ENCODE measurements at regions not wholly inside any gene's neighbourhood (a gene's known extent, or its start where the extent isn't known, plus 50 kb on each side); places are given as distances from the start of the nearest gene placed in this dataset.
"Not testable (repeated sequence)": the region's sequence is repeated elsewhere in the genome, so short reads cannot be mapped to it uniquely, and the experiment has no call there.

- DNase-seq (ENCODE audit: low spot score) = no peak
Observed at GRCh38 chr2:45114221-45114955, 105.1 kb upstream of the SIX2 start.

GRCh38 chr2:45112750-45113149 lies 103.5 kb upstream of the SIX2 start:
- no peak for DNase-seq (ENCODE audit: low spot score)

GRCh38 chr2:45105050-45105582 lies 95.9 kb upstream of the SIX2 start:
- DNase-seq (ENCODE audit: low spot score) = no peak

GRCh38 chr2:45104429-45104828 lies 95.2 kb upstream of the SIX2 start:
- no peak for DNase-seq (ENCODE audit: low spot score)

GRCh38 chr2:45103351-45104345 lies 94.4 kb upstream of the SIX2 start:
- DNase-seq (ENCODE audit: low spot score) = no peak

GRCh38 chr2:45102579-45103117 lies 93.4 kb upstream of the SIX2 start:
- no peak for DNase-seq (ENCODE audit: low spot score)

- DNase-seq (ENCODE audit: low spot score) = no peak
Observed at GRCh38 chr2:45102141-45102540, 92.9 kb upstream of the SIX2 start.

- no peak for DNase-seq (ENCODE audit: low spot score)
Observed at GRCh38 chr2:45096996-45097395, 87.7 kb upstream of the SIX2 start.

- DNase-seq (ENCODE audit: low spot score) = not testable (repeated sequence)
Observed at GRCh38 chr2:45096038-45096437, 86.8 kb upstream of the SIX2 start.

- DNase-seq (ENCODE audit: low spot score) = no peak
Observed at GRCh38 chr2:45093663-45094062, 84.4 kb upstream of the SIX2 start.

GRCh38 chr2:45093181-45093580 lies 83.9 kb upstream of the SIX2 start:
- no peak for DNase-seq (ENCODE audit: low spot score)

GRCh38 chr2:45089554-45090261 lies 80.5 kb upstream of the SIX2 start:
- no peak for DNase-seq (ENCODE audit: low spot score)

- DNase-seq (ENCODE audit: low spot score) = no peak
Observed at GRCh38 chr2:45085487-45085886, 76.2 kb upstream of the SIX2 start.

- DNase-seq (ENCODE audit: low spot score) = no peak
Observed at GRCh38 chr2:45084361-45085020, 75.2 kb upstream of the SIX2 start.

- DNase-seq (ENCODE audit: low spot score) = no peak
Observed at GRCh38 chr2:45083175-45083574, 73.9 kb upstream of the SIX2 start.

- no peak for DNase-seq (ENCODE audit: low spot score)
Observed at GRCh38 chr2:45074713-45075112, 65.5 kb upstream of the SIX2 start.

GRCh38 chr2:45072862-45073237 lies 63.6 kb upstream of the SIX2 start:
- DNase-seq (ENCODE audit: low spot score) = no peak

- DNase-seq (ENCODE audit: low spot score) = no peak
Observed at GRCh38 chr2:45072064-45072861, 63.0 kb upstream of the SIX2 start.

GRCh38 chr2:45070113-45070652 lies 60.9 kb upstream of the SIX2 start:
- DNase-seq (ENCODE audit: low spot score) = no peak

GRCh38 chr2:45069684-45070083 lies 60.4 kb upstream of the SIX2 start:
- DNase-seq (ENCODE audit: low spot score) = no peak

All from activated CD4-positive, alpha-beta T cell treated with anti-CD3 and anti-CD28 coated beads, Interleukin-2, Interleukin-4, amounts not matched to agents 100 ng/mL and 50 ng/mL, durations not matched to agents 16 hours and 8 hours (primary cell).